HTR-8/SVneo (cell line): ENCODE measurements at regions not wholly inside any gene's neighbourhood (a gene's known extent, or its start where the extent isn't known, plus 50 kb on each side); places are given as distances from the start of the nearest gene placed in this dataset.
"Not testable (repeated sequence)": the region's sequence is repeated elsewhere in the genome, so short reads cannot be mapped to it uniquely, and the experiment has no call there.

ENCODE experiments used
- DNase-seq: peaks from one replicate; pipeline ENCODE4 v3.0.0; 2011; ENCODE audit warnings: low spot score, mixed read lengths; ENCODE audit not compliant: insufficient read length
- FAIRE-seq: peaks from 2 replicates; lab custom pipeline; 2011; peaks lifted over from hg19 to GRCh38; lab: Jason Lieb, UNC

DNA sequence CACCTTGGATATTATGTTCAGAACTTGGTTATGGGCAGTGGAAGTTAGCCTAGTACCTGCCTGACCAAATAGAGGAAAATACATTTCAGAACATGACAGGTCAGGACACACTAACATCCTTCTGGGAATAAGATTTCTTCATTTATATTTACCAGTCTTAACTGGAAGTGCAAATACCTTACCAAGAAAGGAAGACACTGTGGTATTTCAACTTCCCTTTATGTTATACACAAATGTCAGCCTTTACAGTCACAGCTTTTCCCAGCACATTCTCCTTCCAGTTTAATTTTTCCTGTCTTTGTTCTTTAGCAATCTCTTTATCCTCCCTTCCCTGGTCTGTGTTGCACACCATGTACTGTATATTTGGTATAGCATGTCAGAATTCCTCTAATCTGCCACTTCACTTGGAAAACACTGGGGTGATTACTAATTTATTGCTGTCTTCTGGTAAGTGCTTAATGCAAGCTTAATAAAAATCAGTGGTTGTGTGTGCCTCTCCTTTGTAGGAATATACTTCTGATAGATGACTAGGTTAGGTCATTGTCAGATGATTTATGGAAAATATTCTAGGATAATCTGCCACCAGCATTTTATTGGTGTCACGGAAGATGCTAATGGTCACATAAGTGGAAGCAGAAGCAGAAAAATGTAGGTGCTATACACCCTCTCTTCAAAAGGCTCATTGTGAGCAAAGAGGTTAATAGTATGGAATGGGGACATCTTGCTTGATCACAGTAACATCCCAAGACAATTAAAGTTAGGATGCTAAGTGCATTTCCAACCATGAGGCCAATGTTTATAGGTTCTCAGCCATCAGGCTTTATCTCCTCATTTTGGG, 124.3 kb upstream of the STARD13 start:
- FAIRE-seq: no peak
- DNase-seq: no peak

DNA sequence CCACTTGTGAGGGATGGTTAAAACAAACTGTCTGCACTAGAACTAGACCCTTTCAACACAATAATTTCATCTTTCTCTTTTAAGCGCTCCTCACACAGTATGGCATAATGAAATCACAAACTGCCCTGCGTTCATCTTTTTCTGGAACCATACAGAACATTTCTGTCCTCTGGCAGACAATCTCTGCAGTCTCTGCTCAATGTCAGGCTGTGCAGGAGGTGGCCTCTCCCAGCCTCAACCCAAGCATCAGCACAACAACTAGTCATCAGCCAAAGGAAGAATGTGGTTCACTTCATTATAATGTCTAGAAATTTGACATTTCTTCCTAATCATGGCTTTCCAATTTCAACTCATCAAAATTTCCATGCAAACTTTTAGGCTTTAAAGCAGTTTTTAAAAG, 125.1 kb upstream of the STARD13 start:
- DNase-seq (no peak), FAIRE-seq (no peak)

DNA sequence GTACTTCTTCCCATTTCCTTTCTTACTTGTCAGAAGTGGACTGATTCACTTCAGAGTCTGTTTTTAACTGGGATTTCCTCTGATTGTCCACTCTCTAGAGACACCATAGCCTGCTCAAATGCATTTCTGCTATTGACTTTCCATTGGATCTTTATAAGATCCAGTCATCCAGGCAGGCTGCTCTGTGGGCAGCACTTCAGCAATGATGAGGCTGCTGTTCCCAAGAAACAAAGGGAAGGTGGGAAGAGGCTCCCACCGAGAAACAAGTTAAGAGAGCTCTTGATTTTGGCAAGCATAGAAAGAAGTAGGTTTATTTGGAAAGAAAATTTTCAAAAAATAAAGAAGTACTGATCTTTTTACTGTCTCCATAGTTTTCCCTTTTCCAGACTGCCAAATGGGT, 125.8 kb upstream of the STARD13 start:
- DNase-seq: no peak
- no peak for FAIRE-seq

DNA sequence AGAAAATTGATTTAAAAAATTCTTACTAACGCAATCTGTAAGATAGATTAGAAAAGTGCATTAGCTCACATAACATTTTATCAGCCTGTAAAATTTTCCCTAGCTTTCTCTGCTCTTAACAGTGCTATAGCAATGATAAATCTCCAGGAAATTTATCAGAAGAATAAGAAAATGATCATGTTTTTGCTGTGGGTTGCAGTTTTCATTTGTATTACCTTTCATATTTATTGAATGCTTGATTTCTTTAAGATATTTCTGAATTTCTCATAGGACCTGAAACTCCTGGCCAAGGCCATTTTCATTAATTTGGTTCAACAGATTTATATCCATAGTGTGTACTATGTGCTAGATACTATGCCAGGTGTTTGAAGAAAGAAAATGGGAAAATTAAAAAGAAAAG, 130.3 kb upstream of the STARD13 start:
- DNase-seq (no peak), FAIRE-seq (no peak)

DNA sequence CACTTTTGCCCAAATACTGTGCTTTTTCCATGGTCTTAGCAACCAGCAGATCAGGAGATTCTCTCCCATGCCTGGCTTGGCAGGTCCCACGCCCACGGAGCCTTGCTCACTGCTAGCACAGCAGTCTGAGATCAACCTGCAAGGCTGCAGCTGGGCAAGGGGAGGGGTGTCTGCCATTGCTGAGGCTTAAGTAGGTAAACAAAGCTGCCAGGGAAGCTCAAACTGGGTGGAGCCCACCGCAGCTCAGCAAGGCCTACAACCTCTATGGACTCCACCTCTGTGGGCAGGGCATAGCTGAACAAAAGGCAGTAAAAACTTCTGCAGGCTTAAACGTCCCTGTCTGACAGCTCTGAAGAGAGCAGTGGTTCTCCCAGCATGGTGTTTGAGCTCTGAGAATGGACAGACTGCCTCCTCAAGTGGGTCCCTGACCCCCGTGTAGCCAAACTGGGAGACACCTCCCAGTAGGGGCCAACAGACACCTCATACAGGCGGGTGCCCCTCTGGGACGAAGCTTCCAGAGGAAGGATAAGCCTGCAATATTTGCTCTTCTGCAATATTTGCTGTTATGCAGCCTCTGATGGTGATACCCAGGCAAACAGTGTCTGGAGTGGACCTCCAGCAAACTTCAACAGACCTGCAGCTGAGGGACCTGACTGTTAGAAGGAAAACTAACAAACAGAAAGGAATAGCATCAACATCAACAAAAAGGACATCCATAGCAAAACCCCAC, 132.8 kb upstream of the STARD13 start:
- not testable (repeated sequence) for DNase-seq, FAIRE-seq

DNA sequence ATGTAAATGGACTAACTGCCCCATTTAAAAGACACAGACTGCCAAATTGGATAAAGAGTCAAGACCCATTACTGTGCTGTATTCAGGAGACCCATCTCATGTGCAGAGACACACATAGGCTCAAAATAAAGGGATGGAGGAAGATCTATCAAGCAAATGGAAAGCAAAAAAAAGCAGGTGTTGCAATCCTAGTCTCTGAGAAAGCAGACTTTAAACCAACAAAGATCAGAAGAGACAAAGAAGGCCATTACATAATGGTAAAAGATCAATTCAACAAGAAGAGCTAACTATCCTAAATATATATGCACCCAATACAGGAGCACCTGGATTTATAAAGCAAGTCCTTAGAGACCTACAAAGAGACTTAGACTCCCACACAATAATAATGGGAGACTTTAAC, 134.6 kb upstream of the STARD13 start:
- FAIRE-seq, DNase-seq: not testable (repeated sequence)

DNA sequence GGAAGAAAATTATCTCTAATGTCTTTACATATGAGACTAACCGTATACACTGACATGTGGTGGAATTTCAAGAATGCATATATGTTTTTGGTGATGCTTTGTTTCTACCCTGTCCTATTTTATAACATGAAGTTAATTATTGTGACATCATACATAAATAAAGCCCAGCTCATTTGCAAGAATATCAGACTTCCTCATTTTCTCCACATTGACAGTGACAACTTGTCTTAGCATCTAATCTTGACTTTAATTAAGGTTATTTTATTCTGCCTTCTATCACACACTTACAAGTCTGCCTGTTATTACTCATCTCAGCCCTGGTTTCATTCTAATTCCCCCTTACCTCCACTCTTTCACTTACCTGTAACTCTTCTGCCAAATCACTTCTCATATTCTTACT, 140.6 kb upstream of the STARD13 start:
- DNase-seq: no peak
- no peak for FAIRE-seq

DNA sequence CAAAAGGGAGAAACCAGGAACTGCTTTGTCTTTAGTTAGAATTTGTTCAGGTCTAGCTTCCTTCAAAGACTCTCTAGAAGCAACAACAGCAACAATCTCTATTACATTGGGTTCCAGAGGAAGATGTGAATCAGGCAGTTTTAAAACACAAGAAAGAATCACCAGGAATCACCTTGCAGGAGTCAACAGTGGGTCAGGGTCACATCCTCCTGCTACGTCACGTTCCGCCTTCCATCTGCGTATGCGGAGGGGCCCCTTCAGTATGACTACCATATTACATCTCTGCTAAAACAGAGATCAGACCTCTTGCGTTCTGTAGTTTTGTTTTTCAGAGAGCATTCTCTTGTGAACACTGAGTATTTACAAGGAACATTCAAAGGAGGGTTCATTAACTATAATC, 147.8 kb upstream of the STARD13 start:
- FAIRE-seq (no peak), DNase-seq (no peak)

DNA sequence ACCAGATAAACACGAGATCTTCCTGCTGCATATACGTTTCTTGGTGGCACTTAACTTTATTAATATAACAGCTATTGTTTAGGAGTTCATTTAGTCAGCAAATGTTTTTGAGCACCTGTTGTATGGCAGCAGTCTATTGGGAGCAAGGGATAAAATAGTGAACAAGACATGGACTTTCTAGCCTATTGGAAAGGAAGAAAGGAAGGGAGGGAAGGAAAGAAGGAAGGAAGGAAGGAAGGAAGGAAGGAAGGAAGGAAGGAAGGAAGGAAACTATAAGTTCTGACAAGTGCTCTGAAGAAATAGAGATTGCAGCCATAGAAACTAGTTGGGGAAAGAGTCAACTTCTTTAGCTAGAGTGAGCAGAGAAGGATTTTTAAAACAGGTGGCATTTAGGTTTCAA, 149.1 kb upstream of the STARD13 start:
- FAIRE-seq (no peak), DNase-seq (no peak)

DNA sequence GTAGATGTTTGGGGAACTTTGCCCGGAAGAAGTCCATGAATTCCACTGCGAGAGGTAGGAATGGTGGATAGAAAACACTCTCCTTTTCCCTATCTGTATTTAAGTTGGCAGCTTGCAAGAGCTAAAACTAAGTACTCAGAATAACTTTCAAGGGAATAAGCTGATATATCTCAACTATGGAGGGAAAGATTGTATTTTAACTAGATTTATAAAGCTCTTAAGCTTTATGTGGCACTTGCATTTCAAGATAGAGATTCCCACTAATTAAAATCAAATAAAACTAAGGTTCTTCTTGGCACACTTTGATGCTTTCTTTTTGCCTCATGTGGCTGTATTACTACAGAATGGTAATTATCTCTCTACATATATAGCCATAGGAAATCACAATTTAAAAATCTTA, 149.7 kb upstream of the STARD13 start:
- FAIRE-seq (no peak), DNase-seq (no peak)

DNA sequence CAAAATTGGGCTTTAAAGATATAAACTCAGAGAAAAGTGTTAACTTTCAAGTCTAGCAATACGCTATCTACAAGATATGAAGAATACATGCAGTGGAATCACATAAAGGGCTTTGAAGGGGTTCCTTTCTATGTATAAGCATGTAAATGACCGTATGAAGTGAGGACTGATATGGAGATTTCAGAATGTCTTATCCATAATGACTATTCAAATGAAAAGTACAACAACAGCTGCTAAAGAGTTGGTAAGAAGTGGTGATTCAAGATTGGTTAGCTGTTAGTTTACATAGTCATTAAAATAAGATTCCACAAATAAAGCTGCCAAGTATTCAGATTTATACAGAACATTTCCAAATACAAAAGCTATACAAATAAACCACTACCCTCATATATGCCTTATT, 153.4 kb upstream of the STARD13 start:
- FAIRE-seq: no peak
- no peak for DNase-seq

DNA sequence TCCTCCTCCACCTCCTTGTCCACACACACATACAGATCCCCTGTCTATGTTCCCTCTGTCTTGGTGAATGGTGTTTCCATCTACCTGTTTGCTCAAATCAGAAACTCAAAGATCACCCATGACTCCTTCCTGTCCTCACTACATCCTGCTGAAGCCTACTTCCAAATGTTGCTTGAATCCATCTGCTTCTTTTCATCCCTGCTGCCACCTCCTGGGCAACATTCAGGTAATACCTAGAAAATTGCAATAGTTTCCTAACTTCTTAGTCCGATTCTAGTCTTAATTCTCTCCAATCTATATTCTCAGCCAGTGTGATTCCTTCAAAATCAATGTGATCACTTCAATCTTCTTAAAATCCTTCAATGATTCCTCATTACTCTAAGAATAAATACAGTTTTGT, 155.5 kb upstream of the STARD13 start:
- FAIRE-seq (no peak), DNase-seq (peak; percentile 28)

DNA sequence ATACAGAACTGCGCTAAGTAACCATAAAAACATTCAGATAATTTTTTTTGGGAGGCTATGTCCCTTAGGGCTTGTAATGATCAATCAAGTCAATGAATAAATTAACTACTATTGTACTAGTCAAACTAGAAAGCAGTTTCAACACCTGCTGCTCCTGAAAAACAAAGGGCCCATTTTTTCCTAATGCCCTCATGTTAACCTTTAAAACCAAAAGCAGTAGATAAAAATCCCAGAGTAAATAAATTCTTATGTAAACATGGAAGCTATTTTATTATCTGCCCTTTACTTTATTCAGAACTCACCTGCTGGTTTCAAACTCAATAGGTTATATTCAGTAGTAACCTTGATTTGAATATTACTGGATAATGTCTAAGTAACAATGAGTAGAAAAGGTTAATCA, 159.5 kb upstream of the STARD13 start:
- DNase-seq (no peak), FAIRE-seq (no peak)

DNA sequence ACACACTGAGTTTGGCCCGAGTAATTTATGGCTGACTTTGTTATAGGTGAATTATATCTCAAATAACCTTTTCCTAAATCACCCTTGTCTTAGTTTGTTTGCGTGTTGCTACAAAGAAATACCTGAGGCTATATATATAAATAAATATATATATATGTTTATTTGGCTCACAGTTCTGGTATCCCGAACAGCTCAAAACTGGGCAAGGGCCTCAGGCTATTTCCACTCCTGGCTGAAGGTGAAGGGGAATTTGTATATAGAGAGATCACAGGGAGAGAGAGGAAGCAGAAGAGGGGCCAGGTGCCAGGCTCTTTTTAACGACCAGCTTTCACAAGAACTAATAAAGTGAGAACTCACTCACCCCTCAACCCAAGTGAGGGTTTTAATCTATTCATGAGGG, 159.9 kb upstream of the STARD13 start:
- FAIRE-seq: no peak

DNA sequence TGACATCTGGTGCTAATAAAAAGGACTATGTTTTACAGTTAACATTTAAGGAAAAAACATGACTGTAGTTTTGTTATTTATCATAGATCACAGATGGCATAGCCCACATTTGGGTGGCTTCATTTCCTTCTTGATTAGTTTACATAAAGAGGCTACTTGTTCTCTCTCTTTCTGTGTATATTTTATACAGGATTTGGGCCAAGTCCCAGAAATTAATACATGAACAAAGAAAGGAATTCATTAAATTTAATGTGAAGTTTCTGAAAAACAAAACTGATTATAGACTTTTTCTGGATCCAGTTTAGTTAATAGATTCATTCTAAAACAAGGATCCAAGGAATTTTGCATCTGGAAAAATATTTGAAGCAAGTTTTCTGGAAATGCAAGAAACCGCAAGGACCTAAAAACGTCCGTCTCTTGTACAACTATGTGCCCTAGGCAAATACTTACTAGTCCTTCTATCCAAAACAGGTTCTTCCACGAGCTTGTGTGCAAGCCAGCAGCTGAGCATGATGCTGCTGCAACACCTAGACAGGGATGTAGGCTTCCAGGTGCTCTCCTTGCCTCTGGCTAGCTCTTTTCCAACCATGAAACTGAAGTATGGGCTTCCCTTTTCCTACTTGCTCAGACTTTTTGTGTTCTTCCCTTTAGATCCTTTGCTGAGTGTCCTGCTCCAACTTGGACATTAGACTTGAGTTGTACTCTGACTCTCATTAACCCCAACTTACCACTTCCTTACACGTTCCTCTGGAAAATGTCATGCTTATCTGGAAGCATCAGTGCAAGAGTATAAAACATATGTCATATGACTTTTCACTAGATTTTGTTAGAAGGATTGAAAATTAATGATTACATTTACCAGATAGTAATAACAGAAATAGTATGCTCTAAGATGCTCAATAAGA, 161.5 kb upstream of the STARD13 start:
- no peak for FAIRE-seq

More for the DNA sequence above, 159.9 kb upstream of the STARD13 start:
- DNase-seq: no peak

DNA sequence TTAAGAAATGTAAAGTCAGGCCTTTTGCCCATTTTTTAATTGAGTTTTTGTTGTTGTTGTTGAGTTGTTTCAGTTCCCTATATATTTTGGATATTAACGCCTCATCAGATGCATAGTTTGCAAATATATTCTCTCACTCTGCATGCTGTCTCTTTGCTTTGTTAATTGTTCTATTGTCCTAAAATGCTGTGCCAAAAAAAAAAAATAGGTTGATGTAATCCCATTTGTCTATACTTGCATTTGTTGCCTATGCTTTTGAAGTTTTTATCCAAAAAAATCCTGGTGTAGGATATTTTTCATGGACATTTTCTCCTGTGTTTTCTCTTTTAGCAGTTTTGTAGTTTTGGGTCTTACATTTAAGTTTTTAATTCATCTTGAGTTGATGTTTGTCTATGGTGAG, 163.3 kb upstream of the STARD13 start:
- FAIRE-seq: no peak

More for the DNA sequence above, 161.5 kb upstream of the STARD13 start:
- no peak for DNase-seq

DNA sequence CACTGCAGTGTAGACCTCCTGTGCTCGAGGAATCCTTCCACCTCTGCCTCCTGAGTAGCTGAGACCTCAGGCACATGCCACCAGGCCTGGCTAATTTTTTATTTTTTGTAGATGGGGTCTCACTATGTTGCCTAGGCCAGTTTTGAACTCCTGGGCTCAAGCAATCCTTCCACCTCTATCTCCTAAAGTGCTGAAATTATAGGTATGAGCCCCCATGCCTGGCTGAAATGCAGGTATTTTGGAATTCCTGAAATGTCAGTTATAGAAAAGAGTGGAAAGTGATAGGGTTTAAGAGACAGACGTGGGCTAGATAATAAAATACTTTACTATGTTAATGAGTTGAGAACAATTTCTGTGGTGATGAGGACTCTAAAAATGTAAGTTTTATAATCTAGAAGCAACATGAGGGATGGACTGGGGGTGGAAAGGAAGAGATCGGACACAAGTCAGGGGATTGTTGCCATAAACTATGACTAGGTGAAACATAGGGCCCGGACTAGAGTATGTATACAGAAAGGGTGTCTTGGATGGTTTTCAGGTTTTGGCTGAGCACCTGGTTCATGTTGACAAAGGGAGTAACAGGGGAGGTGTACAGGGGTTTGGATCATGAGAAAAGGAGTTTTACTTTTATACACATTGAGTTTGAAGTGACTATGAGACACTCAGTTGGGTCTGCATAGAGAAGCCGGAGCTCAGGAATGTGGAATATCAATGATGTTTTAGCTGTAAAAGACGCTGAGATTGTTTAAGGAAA, 165.6 kb upstream of the STARD13 start:
- DNase-seq: no peak
- FAIRE-seq: no peak

More for the DNA sequence above, 163.3 kb upstream of the STARD13 start:
- DNase-seq: no peak

DNA sequence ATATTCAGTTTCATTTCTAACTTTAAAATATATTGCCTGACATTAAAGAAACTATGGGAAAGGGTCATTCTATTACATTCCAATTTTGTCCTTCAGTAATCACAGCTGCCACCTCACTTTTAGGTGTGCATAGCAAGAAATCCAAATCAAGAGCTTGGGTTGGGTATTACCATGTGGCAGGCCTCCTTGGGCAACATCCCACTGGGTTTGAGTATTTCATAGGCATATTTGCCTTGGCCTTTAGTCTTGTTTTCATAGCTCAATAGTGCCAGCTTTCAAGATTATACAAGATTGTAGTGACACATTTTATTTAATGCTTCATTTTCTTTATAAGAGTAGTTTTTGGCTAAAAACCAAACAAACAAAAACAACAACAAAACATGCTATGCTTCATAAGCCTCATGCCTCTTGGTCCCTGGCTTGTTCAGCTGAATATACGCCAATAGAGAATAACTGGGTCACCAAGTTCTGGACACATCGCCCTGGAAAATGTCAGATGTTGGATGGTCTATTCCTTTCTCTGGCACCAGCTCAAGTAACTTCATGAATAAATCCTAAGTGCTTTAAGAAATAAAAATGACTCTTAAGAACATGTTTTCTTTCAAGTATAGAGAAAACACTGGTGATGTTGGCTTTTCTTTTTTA, 167.4 kb upstream of the STARD13 start:
- DNase-seq (no peak), FAIRE-seq (no peak)

DNA sequence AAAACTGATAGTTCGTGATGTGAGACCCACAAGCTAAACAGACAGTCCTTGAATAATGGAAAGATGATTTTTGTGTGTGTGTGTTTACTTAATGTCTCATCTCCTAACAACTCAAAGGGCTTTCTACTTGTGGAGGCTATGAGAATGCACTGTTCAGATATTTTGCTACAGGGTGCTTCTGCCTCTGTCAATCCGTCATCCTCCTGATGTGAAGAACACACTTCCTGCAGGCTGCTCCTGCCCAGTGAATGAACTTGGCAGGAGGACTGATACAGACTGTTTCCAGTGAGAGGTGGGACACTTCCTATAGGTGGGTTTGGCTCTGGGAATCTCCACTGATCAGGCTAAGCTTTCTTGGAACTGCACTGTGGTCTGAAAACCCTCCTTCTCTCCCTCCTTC, 168.4 kb upstream of the STARD13 start:
- DNase-seq (no peak), FAIRE-seq (no peak)
